K562 (cell line): ENCODE measurements at regions not wholly inside any gene's neighbourhood (a gene's known extent, or its start where the extent isn't known, plus 50 kb on each side); places are given as distances from the start of the nearest gene placed in this dataset.
"Not testable (repeated sequence)": the region's sequence is repeated elsewhere in the genome, so short reads cannot be mapped to it uniquely, and the experiment has no call there.

Experiments used
- ATAC-seq: fragments of 200-7000 bp; cut with Tn5 transposase; 3 replicates; pipeline ENCODE4 v1.9.1; 2020; ENCODE audit warnings: moderate library complexity
- BruUV-seq: library from RNA; stranded (reverse); fragments of 400-500 nt; replicated peaks from 2 replicates; lab custom pipeline; 2021; lab: Mats Ljungman, UMichigan
- CTCF ChIA-PET: fragments of 300-600 bp; formaldehyde crosslinking; extraction: SDS; loops from one replicate; lab custom pipeline; 2021; ENCODE audit warnings: low intra/inter-chr PET ratio; lab: Yijun Ruan, JAX
- POLR2A ChIA-PET: fragments of 300-600, 350-650 bp; sonication (Branson Sonifier 250); formaldehyde crosslinking; extraction: SDS; loops from one replicate; lab custom pipeline; 2021; ENCODE audit warnings: antibody characterized with exemption, inconsistent platforms; lab: Yijun Ruan, JAX
- DNase-seq, 4 experiments: peaks; one replicate each; pipeline versions ENCODE4 v3.0.0 to v3.0.0-alpha.2; 2011 to 2018; ENCODE audit warnings: low spot score in 3 of 4, mixed read lengths in 3 of 4; ENCODE audit errors: extremely low read depth in 1 of 4
- FAIRE-seq: peaks from 2 replicates; lab custom pipeline; 2011; peaks lifted over from hg19 to GRCh38; lab: Jason Lieb, UNC
- H2AFZ ChIP-seq: 2 replicates; pipeline ENCODE4 v1.6.0; 2011; ENCODE audit warnings: low read depth, low read length, control low read depth, inconsistent platforms
- H3K27ac ChIP-seq: fragments of 200-600 bp; 3 replicates; pipeline ENCODE4 v1.8.0; 2011; ENCODE audit warnings: low read depth, mild to moderate bottlenecking, control low read depth, inconsistent platforms, low read length, moderate library complexity, mixed read lengths; ENCODE audit errors: extremely low read depth
- H3K27me3 ChIP-seq, 2 experiments: fragments of 300-600 bp in 1 of 2; 2 replicates in 1 of 2; 3 replicates in 1 of 2; pipeline versions ENCODE4 v1.6.0 to v1.8.0; 2011; ENCODE audit warnings: inconsistent platforms in 2 of 2, low read length in 2 of 2, mild to moderate bottlenecking in 1 of 2, mixed read lengths in 1 of 2, moderate library complexity in 1 of 2; ENCODE audit not compliant: control insufficient read depth in 2 of 2, insufficient read depth in 2 of 2
- H3K36me3 ChIP-seq: fragments of 300-600 bp; 3 replicates; pipeline ENCODE4 v1.8.0; 2011; ENCODE audit warnings: mild to moderate bottlenecking, low read length, inconsistent platforms; ENCODE audit not compliant: control insufficient read depth, insufficient read depth
- H3K4me1 ChIP-seq, 2 experiments: fragments of 200-600 bp in 1 of 2; replicated peaks in 1 of 2; 2 replicates in 1 of 2; 3 replicates in 1 of 2; pipeline versions ENCODE4 v1.5.1 to v1.8.0; 2011; ENCODE audit warnings: inconsistent platforms in 2 of 2, low read length in 2 of 2, mild to moderate bottlenecking in 1 of 2, mixed read lengths in 1 of 2, moderate library complexity in 1 of 2; ENCODE audit not compliant: control insufficient read depth in 2 of 2, insufficient read depth in 2 of 2
- H3K4me2 ChIP-seq: 2 replicates; pipeline ENCODE4 v1.6.1; 2011; ENCODE audit warnings: low read length, control low read depth, inconsistent platforms, mixed read lengths; ENCODE audit not compliant: insufficient read depth
- H3K4me3 ChIP-seq: fragments of 200-600 bp; sonication (generic), shearing (Covaris generic); 2 replicates; pipeline ENCODE4 v1.5.1; 2016; ENCODE audit warnings: control low read depth, inconsistent platforms
- H3K79me2 ChIP-seq: fragments of 200-600 bp; 3 replicates; pipeline ENCODE4 v1.8.0; 2011; ENCODE audit warnings: low read length, inconsistent platforms; ENCODE audit not compliant: control insufficient read depth, insufficient read depth
- H3K9ac ChIP-seq, 2 experiments: 2 replicates each; pipeline versions ENCODE4 v1.6.0 to v1.6.1; 2011; ENCODE audit warnings: low read depth in 2 of 2, low read length in 2 of 2, control low read depth in 1 of 2, inconsistent platforms in 1 of 2, mild to moderate bottlenecking in 1 of 2, mixed read lengths in 1 of 2; ENCODE audit not compliant: insufficient read depth in 1 of 2
- H3K9me1 ChIP-seq: one replicate; pipeline ENCODE4 v1.6.0; 2011; ENCODE audit warnings: inconsistent platforms, mild to moderate bottlenecking, low read length, moderate library complexity; ENCODE audit not compliant: control insufficient read depth, insufficient read depth
- H3K9me3 ChIP-seq: replicated peaks from 2 replicates; pipeline ENCODE4 v1.5.1; 2011; ENCODE audit warnings: low read depth, low read length, inconsistent platforms; ENCODE audit not compliant: control insufficient read depth, insufficient read depth
- H4K20me1 ChIP-seq: replicated peaks from 2 replicates; pipeline ENCODE4 v1.6.1; 2011; ENCODE audit warnings: low read length, inconsistent platforms, mixed read lengths; ENCODE audit not compliant: control insufficient read depth, insufficient read depth
- ELK1 ChIP-seq: sonication (generic); formaldehyde crosslinking; IDR thresholded peaks from 2 replicates; pipeline ENCODE4 v1.8.1; 2022; ENCODE audit warnings: missing genetic modification reagents
- WGBS: fragments of 100-300 bp; shearing (Covaris generic); methylation state at CpG from one replicate; pipeline ENCODE4 v1.1.6; 2016; ENCODE audit warnings: low coverage, mixed read lengths; ENCODE audit not compliant: insufficient coverage; ENCODE audit errors: missing lambda C conversion rate; 5-methylcytosine and 5-hydroxymethylcytosine counted together
- in situ Hi-C: fragments of 300-500 bp; cut with MboI; formaldehyde crosslinking; loops from 4 replicates; pipeline ENCODE4 v1.15.0; 2018; ENCODE audit warnings: inconsistent platforms, mixed read lengths
- intact Hi-C: fragments of 100-400 bp; cut with micrococcal nuclease; formaldehyde crosslinking; loops from 2 replicates; pipeline ENCODE4 v1.14.2; 2022

GRCh38 chr18:10604182-10604581 lies 78.4 kb downstream of the NAPG start:
- no TSS peak for BruUV-seq
- Histone ChIP-seq H3K9ac (no peak overlapping the region), H3K4me1 (no peaks in the 10 kb centered on the region; a peak in 2 of 5 replicates), H3K27ac (no peak overlapping the region), H3K9me1 (no peaks in the 10 kb centered on the region), H3K9me3 (no peaks in the 10 kb centered on the region), H2AFZ (no peak overlapping the region), H3K27me3 (no peaks in the 10 kb centered on the region), H3K36me3 (no peaks in the 10 kb centered on the region), H3K4me2 (no peak overlapping the region), H3K79me2 (no peaks in the 10 kb centered on the region), H3K4me3 (no peak overlapping the region), H4K20me1 (no peaks in the 10 kb centered on the region)
- in situ Hi-C loops, result no loop called here
- no peak for TF ChIP-seq ELK1 (CRISPR knock-in tag)
- ATAC-seq (no peak), DNase-seq (peak in 1 of 4 experiments; percentile 3), FAIRE-seq (no peak)
- WGBS, result 39% methylated on average over 5 of the region's 5 CpGs
- intact Hi-C loops, result no loop called here
- CTCF ChIA-PET, result no interaction called here
- POLR2A ChIA-PET, result no interaction called here

- H3K4me3 ChIP-seq, DNase-seq, H3K9ac ChIP-seq, H3K79me2 ChIP-seq, H3K27me3 ChIP-seq, H3K4me1 ChIP-seq, H3K36me3 ChIP-seq, H3K27ac ChIP-seq, CTCF ChIA-PET, H3K9me1 ChIP-seq, H3K9me3 ChIP-seq, H4K20me1 ChIP-seq, intact Hi-C loops, ATAC-seq, in situ Hi-C loops, H3K4me2 ChIP-seq, POLR2A ChIA-PET: not testable (repeated sequence)
- WGBS, result 13% methylated on average over 5 of the region's 5 CpGs
- peak overlapping the region; percentile 83 for H2AFZ ChIP-seq
- BruUV-seq, result TSS peak; percentile 78
- FAIRE-seq, result peak; percentile 62
Observed at GRCh38 chr18:10606881-10607280, 81.1 kb downstream of the NAPG start.
